ENCODE measurements at regions not wholly inside any gene's neighbourhood (a gene's known extent, or its start where the extent isn't known, plus 50 kb on each side); places are given as distances from the start of the nearest gene placed in this dataset.

- DNase-seq (no peak), ATAC-seq (peak; percentile 43)
- intact Hi-C loops (cut with DNase I, micrococcal nuclease): no loop called here
These were observed 119.1 kb downstream of the AQP4 start for GRCh38 chr18:26746398-26746797.

DNA sequence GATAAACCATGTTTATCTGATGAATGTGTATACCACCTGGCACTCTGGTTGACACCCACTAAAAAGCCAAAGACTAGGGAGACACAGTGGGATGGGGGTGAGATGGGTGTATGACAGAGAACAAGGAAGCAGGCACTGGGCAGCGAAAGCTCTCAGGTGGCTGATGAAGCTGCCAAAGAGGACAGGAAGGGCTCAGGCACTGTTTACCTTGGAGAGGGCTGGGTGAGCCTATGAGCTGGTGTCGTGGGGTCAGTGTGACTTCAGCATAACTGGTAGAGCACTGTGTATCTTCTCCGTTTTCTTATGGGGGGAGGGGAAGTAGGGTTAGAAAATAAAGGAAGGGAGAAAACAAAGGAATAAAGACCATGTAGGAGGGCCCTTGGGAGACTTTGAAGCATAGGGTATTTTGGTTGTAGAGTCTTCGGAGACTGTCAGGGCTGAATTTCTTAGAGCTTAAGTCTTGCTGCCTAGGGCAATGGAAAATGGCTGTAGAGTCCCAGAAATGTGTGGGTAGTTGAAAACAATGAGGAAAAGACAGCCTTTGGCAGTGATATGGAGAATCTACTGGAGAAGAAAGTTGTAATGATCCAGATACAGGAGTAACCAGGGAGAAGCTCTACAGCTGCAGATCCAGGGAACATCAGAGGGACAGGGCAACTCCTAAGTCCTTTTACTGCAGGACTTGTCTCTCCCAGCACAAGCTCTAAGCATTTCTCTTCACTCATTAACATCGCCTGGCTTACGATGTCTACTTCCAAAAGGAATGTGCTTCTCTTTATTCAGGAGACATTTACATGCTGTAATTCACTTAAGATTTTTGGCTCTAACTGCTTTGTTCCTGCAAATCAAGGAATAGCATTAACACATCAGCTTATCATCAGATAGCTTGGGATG, 120.0 kb downstream of the AQP4 start:
- intact Hi-C loops (cut with DNase I, micrococcal nuclease): no loop called here
- ATAC-seq (peak; percentile 74), DNase-seq (peak in 1 of 2 donors; percentile 8)

DNA sequence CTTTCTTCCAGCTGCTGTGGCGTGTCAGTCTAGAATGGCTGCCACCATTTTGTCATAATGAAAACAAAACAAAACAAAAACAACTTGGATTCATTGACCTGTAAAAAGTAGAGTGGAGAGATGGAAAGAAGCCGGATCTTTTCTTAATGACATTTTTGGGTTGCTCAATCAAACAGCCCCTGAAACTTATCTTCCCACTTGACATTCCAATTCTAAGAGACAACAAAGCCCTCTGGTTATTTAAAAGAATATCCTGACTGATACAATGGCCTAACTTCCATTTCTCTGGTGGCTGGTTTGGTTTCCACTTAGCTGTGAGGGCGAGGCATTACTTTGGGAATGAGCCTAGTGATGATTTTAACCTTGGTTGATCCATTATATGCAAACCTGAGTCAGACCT, 123.7 kb downstream of the AQP4 start:
- intact Hi-C loops (cut with DNase I, micrococcal nuclease): no loop called here
- DNase-seq (no peak), ATAC-seq (no peak)

DNA sequence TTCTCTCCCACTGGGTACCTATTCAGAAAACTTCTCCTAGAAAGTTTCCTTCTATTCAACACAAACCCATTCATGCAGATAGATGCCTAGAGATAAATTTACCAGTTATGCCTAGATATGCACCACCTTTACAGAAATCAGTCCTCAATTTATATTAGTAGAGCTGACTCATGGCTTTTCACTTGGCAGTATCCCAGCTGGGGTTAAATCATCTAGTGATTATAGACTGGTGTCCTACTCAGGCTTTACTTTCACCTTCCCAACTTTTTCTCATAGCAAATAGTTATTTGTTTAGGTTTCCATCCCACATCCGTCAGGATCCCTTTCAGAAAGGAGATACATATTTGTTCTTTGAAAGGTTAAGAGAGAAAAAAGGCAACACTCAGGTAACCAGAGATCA, 124.5 kb downstream of the AQP4 start:
- ATAC-seq: no peak
- no peak for DNase-seq
- intact Hi-C loops (cut with DNase I, micrococcal nuclease): no loop called here

GRCh38 chr18:26740396-26740795, 125.1 kb downstream of the AQP4 start:
- intact Hi-C loops (cut with DNase I, micrococcal nuclease): no loop called here
- no peak for DNase-seq
- ATAC-seq: no peak

DNA sequence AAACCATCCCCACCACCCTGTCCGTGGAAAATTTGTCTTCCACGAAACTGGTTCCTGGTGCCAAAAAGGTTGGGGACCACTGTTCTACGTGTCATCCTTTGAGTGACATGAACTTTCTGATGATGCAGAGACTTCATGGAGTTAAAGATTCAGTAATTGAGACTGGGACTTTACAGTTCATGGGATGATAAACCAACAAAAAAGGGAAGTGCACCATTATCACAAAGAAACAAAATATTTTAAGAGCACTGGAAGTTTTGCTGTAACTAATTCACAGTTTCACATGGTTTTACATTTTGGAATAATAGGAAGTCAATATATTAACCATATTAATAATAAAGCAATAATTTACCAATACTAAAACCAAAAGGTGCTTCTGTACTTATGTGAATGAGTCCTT, 126.8 kb downstream of the AQP4 start:
- DNase-seq: no peak
- intact Hi-C loops (cut with DNase I, micrococcal nuclease): no loop called here
- ATAC-seq: no peak

- intact Hi-C loops (cut with DNase I, micrococcal nuclease): no loop called here
- ATAC-seq: no peak
- DNase-seq: no peak
These were observed 129.2 kb downstream of the AQP4 start for GRCh38 chr18:26736301-26736700.

DNA sequence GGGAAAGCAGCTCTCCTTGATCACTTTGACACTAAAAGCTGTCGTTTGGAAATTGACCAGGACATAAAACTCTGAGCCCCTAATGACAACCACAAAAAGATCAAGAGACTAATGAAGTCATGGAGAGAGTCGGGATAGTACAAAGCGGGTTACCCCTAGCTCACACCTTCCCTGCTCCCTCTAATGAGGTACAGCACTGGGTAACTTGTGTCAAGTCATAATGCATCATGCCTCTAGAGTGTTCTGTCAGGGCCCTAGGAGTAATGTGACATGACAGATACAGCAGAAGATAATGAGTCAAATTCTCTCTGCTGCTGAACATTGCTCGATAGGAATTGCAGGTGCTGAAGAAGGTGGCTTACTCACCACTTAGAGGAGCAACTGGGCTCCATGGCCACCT, 130.7 kb downstream of the AQP4 start:
- no peak for DNase-seq
- ATAC-seq: no peak
- intact Hi-C loops (cut with DNase I, micrococcal nuclease): no loop called here

- DNase-seq: no peak
- ATAC-seq: no peak
- intact Hi-C loops (cut with DNase I, micrococcal nuclease): no loop called here
These were observed 136.1 kb downstream of the AQP4 start for GRCh38 chr18:26729449-26729848.

DNA sequence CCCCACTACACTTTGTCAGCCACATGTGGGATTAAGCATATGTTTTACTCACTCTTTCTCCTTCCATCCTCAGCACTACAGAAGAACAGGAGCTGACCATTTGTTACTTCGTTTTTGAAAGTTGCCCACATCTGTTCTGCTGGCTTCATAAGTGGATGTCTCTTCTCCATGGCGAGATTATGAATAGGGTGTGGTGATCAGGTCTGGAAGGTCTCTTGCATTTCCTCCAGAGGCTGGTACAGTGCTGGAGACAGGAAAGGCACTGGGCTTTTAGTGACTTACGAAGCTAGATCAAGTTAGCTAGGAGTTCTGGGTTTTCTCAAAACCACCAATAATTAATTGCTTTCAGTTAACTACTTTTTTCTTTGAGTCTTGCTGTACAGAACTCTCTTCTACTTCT, 136.5 kb downstream of the AQP4 start:
- ATAC-seq (no peak), DNase-seq (no peak)

DNA sequence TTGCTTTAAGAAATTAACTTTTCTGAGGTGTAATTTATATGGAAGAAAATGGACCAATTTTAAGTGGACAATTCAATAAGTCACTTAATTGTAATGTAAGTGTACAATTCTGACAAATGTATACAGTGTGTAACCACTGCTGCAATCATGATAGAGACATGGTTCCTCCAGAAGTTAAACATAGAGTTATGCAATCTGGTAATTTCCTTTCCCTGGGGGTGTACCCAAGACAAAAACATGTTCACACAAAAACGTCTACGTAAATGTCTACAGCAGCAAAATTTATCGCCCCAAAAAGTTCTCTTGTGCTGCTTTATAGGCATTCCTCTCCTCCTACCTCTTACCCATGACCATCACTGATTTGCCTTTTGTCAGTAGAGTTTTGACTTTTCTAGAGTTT, 141.5 kb downstream of the AQP4 start:
- DNase-seq (no peak), ATAC-seq (no peak)
- intact Hi-C loops (cut with DNase I, micrococcal nuclease): no loop called here

More for the DNA sequence above, 136.5 kb downstream of the AQP4 start:
- intact Hi-C loops (cut with DNase I, micrococcal nuclease): no loop called here

DNA sequence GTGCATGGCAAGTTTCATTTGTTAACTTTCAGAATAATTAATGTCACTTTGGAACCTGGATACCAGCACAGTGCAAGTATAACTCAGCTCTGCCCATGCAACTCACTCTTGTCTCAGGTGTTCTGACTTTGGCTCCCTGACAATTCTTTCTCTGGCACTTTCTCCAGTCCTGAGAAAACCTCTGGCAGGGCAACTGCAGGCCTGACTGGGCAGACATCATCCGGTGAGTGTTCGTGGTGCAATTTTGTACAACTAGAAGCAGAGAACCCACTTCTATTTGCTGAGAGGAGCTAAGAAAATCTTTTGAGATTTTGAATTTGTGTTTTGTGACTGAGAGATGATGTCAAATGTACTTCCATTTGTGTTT, 143.0 kb downstream of the AQP4 start:
- intact Hi-C loops (cut with DNase I, micrococcal nuclease): no loop called here
- no peak for ATAC-seq
- no peak for DNase-seq

DNA sequence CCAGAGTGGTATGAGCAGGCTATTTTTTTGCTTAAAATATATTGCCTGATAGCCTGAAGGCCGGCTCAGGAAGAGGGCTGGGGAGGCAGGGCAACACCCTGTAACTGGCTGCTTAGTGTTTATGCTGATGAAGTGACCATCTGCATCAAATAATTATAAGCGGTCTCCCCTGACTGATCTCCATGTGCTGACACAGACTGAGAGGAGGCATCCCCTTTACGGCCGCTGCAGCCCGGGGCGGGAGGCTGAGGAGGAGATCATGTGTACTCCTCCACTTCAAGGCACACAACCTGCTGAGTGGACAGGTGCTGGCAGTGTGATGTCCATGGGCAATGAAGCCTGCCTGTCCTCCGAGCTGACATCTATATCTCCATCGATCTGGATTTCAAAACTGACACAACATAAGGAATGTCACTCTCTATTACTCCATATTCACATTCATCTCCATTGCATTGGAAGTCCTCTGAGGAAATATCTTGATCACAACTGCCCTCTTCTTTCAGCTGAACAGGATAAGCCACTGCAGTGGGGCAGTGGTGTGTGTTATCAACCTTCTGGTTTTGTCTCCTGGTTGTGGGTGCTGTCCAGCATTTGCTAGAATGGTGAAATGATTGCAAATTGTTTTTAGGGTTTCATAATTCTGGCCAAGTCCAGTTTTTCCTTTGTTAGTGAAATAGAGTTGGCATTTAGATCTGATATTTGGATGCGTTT, 143.5 kb downstream of the AQP4 start:
- ATAC-seq (no peak), DNase-seq (no peak)
- intact Hi-C loops (cut with DNase I, micrococcal nuclease): no loop called here

DNA sequence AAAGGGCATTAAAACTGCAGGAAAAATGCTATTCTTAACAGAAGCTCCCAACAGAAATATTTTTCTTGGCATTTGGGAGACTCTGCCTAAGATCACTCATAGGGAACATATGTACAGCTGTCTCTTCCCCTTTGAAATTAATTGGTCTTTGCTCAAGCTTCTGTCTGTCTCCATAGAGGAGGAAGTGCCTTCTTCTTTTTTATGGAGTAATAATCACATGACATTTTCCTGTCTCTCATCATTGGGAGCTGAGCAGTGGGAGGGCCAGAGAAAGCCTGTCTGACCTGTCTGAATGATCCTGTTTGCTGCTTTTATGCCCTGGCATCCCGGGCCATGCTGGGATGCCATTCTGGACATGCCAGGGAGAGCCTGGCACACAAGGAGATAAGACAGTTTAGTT, 145.6 kb downstream of the AQP4 start:
- DNase-seq: no peak
- peak; percentile 26 for ATAC-seq
- intact Hi-C loops (cut with DNase I, micrococcal nuclease): no loop called here

- no peak for ATAC-seq
- intact Hi-C loops (cut with DNase I, micrococcal nuclease): no loop called here
- DNase-seq: no peak
These were observed 148.3 kb downstream of the AQP4 start for GRCh38 chr18:26717123-26717719.

- no peak for DNase-seq
- intact Hi-C loops (cut with DNase I, micrococcal nuclease): no loop called here
- ATAC-seq: no peak
These were observed 150.8 kb downstream of the AQP4 start for GRCh38 chr18:26714739-26715138.

GRCh38 chr18:26711756-26712155, 153.8 kb downstream of the AQP4 start:
- ATAC-seq (no peak), DNase-seq (no peak)
- intact Hi-C loops (cut with DNase I, micrococcal nuclease): no loop called here

GRCh38 chr18:26710470-26711096, 154.9 kb downstream of the AQP4 start:
- ATAC-seq: no peak

DNA sequence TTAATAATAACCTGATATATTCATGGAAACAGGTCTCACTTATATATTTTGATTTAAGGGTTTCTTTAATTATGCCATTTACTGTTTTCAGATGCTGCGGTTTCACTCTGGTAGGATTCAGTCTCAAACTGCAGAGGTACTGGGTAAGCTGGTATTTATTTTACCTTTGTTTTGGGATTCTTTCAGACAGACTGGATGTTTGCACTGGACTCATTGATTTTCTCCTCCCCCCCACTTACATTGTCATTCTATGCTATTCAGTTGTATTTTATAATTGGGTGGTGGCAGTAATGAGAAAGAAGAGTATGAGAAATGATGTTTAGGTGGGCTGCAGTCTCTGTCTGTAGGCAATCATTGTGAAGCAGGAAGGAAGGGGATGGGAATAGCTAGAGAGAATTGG, 155.6 kb downstream of the AQP4 start:
- intact Hi-C loops (cut with DNase I, micrococcal nuclease): no loop called here
- no peak for DNase-seq
- no peak for ATAC-seq

More at GRCh38 chr18:26710470-26711096, 154.9 kb downstream of the AQP4 start:
- intact Hi-C loops (cut with DNase I, micrococcal nuclease): no loop called here
- DNase-seq: no peak
